ENCODE measurements at regions not wholly inside any gene's neighbourhood (a gene's known extent, or its start where the extent isn't known, plus 50 kb on each side); places are given as distances from the start of the nearest gene placed in this dataset.

DNA sequence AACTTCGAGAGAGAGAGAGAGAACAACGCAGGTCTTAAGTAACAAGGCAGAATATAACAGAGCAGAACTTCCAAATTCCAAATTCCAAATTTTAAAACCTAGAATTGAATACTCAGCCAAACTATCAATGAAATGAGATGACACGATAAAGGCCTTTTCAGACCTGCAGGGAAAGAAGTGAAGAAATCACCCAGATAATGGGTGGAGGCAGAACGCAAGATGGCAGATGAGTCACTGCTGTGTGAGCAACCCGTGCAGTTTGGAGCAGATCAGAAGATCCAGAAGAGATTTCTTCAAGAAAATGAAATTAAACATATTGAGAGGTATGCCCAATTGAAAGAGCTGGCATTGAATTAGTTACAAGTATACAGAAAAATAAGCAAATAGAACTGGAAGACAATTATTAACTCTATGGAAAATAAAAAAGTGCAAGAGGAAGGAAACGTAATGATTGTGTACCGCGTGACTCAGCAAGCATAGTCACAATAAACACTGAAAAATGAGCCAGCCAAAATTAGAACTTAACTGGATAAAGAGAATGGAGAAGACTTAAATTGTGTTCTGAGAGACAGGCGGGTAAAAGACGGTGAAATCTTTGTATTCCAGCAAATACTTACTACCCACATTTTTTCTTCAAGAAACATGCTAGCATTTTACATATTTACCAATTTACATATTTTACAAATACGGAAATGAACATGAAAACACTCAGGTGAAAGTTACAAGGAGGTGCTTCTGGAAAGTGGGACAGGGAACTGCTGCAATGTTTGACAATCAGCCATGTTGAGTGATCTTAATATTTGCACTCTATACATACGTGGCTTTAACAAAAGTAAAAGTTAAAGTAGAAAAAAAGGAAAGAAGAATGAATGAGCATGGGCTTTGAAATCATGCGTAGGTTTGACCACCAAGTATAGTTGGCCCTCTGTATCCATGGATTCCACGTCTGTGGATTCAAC, 87.9 kb upstream of the CDYL start:
- TF ChIP-seq, protein P1, sequence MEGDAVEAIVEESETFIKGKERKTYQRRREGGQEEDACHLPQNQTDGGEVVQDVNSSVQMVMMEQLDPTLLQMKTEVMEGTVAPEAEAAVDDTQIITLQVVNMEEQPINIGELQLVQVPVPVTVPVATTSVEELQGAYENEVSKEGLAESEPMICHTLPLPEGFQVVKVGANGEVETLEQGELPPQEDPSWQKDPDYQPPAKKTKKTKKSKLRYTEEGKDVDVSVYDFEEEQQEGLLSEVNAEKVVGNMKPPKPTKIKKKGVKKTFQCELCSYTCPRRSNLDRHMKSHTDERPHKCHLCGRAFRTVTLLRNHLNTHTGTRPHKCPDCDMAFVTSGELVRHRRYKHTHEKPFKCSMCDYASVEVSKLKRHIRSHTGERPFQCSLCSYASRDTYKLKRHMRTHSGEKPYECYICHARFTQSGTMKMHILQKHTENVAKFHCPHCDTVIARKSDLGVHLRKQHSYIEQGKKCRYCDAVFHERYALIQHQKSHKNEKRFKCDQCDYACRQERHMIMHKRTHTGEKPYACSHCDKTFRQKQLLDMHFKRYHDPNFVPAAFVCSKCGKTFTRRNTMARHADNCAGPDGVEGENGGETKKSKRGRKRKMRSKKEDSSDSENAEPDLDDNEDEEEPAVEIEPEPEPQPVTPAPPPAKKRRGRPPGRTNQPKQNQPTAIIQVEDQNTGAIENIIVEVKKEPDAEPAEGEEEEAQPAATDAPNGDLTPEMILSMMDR (conservative IDR thresholded peaks at IDR 0.05) = no peak
- peak overlapping the region; percentile 76 for H3K27ac ChIP-seq

DNA sequence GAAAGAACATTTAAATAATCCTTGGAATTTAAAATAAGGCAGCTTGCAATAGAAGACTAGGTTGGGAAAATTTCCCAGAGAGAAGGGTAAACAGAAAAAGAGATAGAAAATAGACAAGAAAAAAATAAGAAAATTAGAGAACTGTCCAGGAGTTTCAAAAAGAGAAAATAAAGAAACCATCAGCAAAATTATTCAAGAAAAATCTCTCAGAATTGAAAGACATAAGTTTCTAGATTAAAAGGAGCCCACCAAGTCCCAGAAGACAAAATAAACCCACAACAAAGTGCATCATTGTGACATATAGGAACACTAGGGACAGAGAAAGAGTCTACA, 88.6 kb upstream of the CDYL start:
- TF ChIP-seq, protein P1 (conservative IDR thresholded peaks at IDR 0.05) = no peak
- peak overlapping the region; percentile 76 for H3K27ac ChIP-seq

DNA sequence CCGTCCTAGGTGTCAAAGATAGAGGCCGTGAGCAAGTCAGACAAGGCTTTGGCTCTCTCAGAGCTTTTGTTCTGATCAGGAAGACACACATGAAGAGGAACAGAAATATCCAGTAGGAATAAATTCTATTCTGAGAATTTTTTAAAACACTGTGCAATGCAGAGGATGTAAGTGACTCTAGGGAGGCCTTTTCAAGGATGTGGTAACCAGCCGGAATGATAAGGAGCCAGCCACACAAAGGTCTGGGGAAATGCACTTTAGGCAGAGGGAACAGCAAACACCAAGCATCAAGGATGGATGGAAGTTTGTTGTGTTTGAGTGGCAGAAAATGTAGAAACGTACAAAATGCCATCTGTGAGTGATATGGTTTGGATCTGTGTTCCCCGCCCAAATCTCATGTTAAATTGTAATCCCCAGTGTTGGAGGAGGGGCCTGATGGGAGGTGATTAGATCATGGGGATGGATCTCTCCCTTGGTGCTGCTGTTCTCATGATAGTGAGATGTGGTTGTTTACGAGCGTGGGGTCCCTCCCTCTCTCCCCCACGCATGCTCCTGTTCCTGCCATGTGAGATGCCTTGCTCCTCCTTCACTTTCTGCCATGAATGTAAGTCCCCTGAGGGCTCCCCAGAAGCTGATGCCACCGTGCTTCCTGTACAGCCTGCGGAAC, 93.6 kb upstream of the CDYL start:
- no peak overlapping the region for H3K27ac ChIP-seq
- TF ChIP-seq, protein P1 (conservative IDR thresholded peaks at IDR 0.05) = no peak

DNA sequence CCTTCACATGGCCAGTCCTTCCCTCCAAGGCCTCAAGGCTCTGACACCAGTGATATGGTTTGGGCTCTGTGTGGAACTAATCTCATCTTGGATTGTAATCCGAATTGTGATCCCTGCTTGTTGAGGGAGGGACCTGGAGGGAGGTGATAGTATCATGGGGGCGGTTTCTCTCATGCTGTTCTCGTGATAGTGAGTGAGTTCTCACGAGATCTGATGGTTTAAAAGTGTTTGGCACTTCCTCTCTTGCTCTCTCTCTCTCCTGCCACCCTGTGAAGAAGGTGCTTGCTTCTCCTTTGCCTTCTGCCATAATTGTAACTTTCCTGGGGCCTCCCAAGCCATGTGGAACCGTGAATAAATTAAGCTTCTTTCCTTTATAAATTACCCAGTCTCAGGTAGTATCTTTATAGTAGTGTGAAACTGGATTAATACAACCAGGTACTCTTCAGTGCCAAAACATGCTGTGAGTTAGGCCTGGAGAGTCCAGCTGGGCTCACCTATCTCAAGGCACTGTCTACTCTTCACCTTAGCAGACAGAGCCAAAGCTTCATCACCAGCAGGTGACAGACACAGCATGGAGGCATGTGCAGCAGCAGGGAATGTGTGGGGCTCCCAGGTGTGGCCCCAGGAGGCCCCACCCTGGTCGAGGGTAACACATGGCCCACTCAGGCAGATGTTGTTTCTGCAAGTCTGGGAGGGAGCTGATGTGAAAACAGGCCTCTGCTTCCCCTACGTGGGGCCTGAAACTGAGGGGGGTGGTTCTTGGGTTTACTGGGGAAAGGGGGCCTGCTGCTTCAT, 97.5 kb upstream of the CDYL start:
- TF ChIP-seq, protein P1 (conservative IDR thresholded peaks at IDR 0.05) = no peak
- H3K27ac ChIP-seq = no peak overlapping the region

DNA sequence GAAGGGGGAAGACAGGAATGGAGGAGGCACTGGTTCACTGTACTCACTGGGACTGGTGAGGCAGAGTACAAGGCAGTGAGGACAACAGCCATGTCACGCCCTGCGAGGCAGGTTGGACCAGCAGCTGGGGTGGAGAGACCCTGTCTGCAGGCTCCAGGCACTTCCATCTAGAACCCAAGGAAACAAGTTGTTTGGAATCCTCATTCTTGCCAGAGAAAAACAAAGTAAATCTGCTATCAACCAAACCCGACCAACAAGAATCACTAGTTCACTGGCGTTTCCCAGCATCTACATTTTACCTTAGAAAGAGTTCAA, 98.5 kb upstream of the CDYL start:
- TF ChIP-seq, protein P1 (conservative IDR thresholded peaks at IDR 0.05) = no peak
- no peak overlapping the region for H3K27ac ChIP-seq

DNA sequence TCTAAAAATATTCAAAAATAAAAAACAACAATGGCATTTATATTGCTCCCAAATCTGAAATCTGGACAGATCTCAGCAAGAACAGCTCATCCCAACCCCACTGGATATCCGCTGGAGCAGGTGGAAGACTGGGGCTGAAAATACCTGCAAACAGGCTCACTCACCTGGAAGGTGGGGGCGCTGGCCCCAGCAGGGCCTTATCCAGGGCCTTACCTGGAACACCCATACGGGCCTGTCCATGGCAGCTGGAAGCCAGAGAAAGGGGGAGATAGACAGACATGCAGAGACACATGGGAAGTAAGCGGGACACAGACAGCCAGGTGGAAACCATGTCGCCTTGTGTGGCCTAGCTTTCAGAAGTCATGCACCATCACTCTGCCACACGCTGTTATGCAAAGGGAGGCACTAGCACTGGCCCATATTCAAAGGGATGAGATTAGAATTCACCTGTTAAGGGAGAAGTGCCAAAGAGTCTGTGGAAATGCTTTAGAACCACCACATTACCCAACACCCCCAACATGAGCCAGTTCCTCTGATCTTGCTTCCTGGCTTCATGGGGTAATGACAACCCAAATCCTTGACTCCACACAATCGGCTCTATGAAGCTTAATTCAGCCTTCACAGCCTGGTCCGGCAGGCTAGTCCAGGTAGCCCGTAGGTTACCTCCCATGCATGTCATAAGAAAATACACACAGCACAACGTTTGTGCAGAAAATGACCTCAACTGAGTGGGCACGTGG, 99.0 kb upstream of the CDYL start:
- H3K27ac ChIP-seq = no peak overlapping the region
- TF ChIP-seq, protein P1 (conservative IDR thresholded peaks at IDR 0.05) = no peak

Measured in VCaP (cell line).